Thymus (tissue), 11 donors: ENCODE measurements at regions not wholly inside any gene's neighbourhood (a gene's known extent, or its start where the extent isn't known, plus 50 kb on each side); places are given as distances from the start of the nearest gene placed in this dataset.

Experiments
- DNase-seq, 9 donors: peaks; one replicate each; pipeline ENCODE4 v3.0.0-alpha.2; 2013; ENCODE audit warnings: low spot score in 9 of 9, low read depth in 6 of 9, missing footprints in 1 of 9
- H3K27ac ChIP-seq, 2 donors: one replicate each; pipeline ENCODE4 v1.5.1; 2013; ENCODE audit warnings: control low read depth in 1 of 2, low read depth in 1 of 2, low read length in 1 of 2, mild to moderate bottlenecking in 1 of 2, moderate library complexity in 1 of 2
- H3K27me3 ChIP-seq, 2 donors: one replicate each; pipeline ENCODE4 v1.5.1; 2013; ENCODE audit warnings: low read length in 1 of 2; ENCODE audit not compliant: control insufficient read depth in 2 of 2, insufficient read depth in 1 of 2
- H3K36me3 ChIP-seq, 2 donors: one replicate each; pipeline ENCODE4 v1.5.1; 2013; ENCODE audit warnings: low read length in 1 of 2, mild to moderate bottlenecking in 1 of 2, moderate library complexity in 1 of 2; ENCODE audit not compliant: control insufficient read depth in 2 of 2, insufficient read depth in 2 of 2
- H3K4me1 ChIP-seq, 2 donors: one replicate each; pipeline ENCODE4 v1.5.1; 2013; ENCODE audit warnings: low read length in 2 of 2; ENCODE audit not compliant: control insufficient read depth in 2 of 2, insufficient read depth in 2 of 2
- H3K4me3 ChIP-seq, 2 donors: one replicate each; pipeline ENCODE4 v1.5.1; 2013; ENCODE audit warnings: low read length in 2 of 2, control low read depth in 1 of 2, mild to moderate bottlenecking in 1 of 2
- H3K9me3 ChIP-seq, 2 donors: one replicate each; pipeline ENCODE4 v1.5.1; 2013; ENCODE audit warnings: low read length in 1 of 2, mild to moderate bottlenecking in 1 of 2; ENCODE audit not compliant: control insufficient read depth in 2 of 2, insufficient read depth in 1 of 2
- WGBS: extraction: QIAGEN DNeasy Blood & Tissue Kit; methylation state at CpG from one replicate; pipeline ENCODE4 v1.1.7; 2013; 5-methylcytosine and 5-hydroxymethylcytosine counted together
- donor health status: healthy.

GRCh38 chr7:84317536-84317935 lies 122.9 kb upstream of the SEMA3A start:
- Histone ChIP-seq H3K9me3 (peaks cover 0 to 2% of the 10 kb centered on the region in 2 donors), H3K36me3 (no peaks in the 10 kb centered on the region), H3K27me3 (no peaks in the 10 kb centered on the region), H3K4me3 (no peak overlapping the region), H3K4me1 (no peaks in the 10 kb centered on the region), H3K27ac (no peak overlapping the region)
- DNase-seq = no peak

GRCh38 chr7:84314263-84314662 lies 119.7 kb upstream of the SEMA3A start:
- Histone ChIP-seq H3K27me3 (no peaks in the 10 kb centered on the region), H3K4me3 (no peak overlapping the region), H3K36me3 (no peaks in the 10 kb centered on the region), H3K27ac (no peak overlapping the region), H3K4me1 (no peaks in the 10 kb centered on the region), H3K9me3 (no peaks in the 10 kb centered on the region)
- DNase-seq = no peak
- 95% methylated on average over 2 of the region's 2 CpGs for WGBS

GRCh38 chr7:84304407-84304806 lies 109.8 kb upstream of the SEMA3A start:
- no peak overlapping the region for H3K27ac ChIP-seq
- 95% methylated on average over 2 of the region's 2 CpGs for WGBS
- no peaks in the 10 kb centered on the region for H3K4me1 ChIP-seq
- H3K27me3 ChIP-seq = no peaks in the 10 kb centered on the region
- H3K9me3 ChIP-seq = no peaks in the 10 kb centered on the region
- DNase-seq = no peak
- H3K4me3 ChIP-seq = no peak overlapping the region
- H3K36me3 ChIP-seq = no peaks in the 10 kb centered on the region

GRCh38 chr7:84302949-84303348 lies 108.4 kb upstream of the SEMA3A start:
- Histone ChIP-seq H3K9me3 (no peaks in the 10 kb centered on the region), H3K4me3 (no peak overlapping the region), H3K36me3 (no peaks in the 10 kb centered on the region), H3K4me1 (no peaks in the 10 kb centered on the region), H3K27me3 (no peaks in the 10 kb centered on the region), H3K27ac (no peak overlapping the region)
- 89% methylated on average over 3 of the region's 3 CpGs for WGBS
- no peak for DNase-seq

GRCh38 chr7:84297616-84298015 lies 103.0 kb upstream of the SEMA3A start:
- Histone ChIP-seq H3K9me3 (no peaks in the 10 kb centered on the region), H3K36me3 (no peaks in the 10 kb centered on the region), H3K4me3 (no peak overlapping the region), H3K4me1 (no peaks in the 10 kb centered on the region), H3K27me3 (no peaks in the 10 kb centered on the region), H3K27ac (no peak overlapping the region)
- no peak for DNase-seq

GRCh38 chr7:84294847-84295455 lies 100.4 kb upstream of the SEMA3A start:
- 98% methylated on average over 1 of the region's 1 CpG for WGBS
- Histone ChIP-seq H3K9me3 (no peaks in the 10 kb centered on the region), H3K4me1 (no peaks in the 10 kb centered on the region)

GRCh38 chr7:84294391-84294790 lies 99.8 kb upstream of the SEMA3A start:
- Histone ChIP-seq H3K4me3 (no peak overlapping the region), H3K27ac (no peak overlapping the region), H3K27me3 (no peaks in the 10 kb centered on the region), H3K4me1 (no peaks in the 10 kb centered on the region), H3K9me3 (no peaks in the 10 kb centered on the region), H3K36me3 (no peaks in the 10 kb centered on the region)
- DNase-seq = no peak
- WGBS = 98% methylated on average over 2 of the region's 2 CpGs

More at GRCh38 chr7:84294847-84295455, 100.4 kb upstream of the SEMA3A start:
- no peak for DNase-seq
- Histone ChIP-seq H3K4me3 (no peak overlapping the region), H3K36me3 (no peaks in the 10 kb centered on the region), H3K27me3 (no peaks in the 10 kb centered on the region), H3K27ac (no peak overlapping the region)

- no peaks in the 10 kb centered on the region for H3K4me1 ChIP-seq
- no peaks in the 10 kb centered on the region for H3K27me3 ChIP-seq
- no peak overlapping the region for H3K4me3 ChIP-seq
- H3K36me3 ChIP-seq = no peaks in the 10 kb centered on the region
- H3K9me3 ChIP-seq = no peaks in the 10 kb centered on the region
- H3K27ac ChIP-seq = no peak overlapping the region
- no peak for DNase-seq
- 90% methylated on average over 2 of the region's 2 CpGs for WGBS
Measured at GRCh38 chr7:84291756-84292155, 97.2 kb upstream of the SEMA3A start.

GRCh38 chr7:84283798-84284197 lies 89.2 kb upstream of the SEMA3A start:
- DNase-seq = no peak
- H3K4me3 ChIP-seq = no peak overlapping the region
- no peaks in the 10 kb centered on the region for H3K36me3 ChIP-seq
- no peak overlapping the region for H3K27ac ChIP-seq
- no peaks in the 10 kb centered on the region for H3K9me3 ChIP-seq
- no peaks in the 10 kb centered on the region for H3K27me3 ChIP-seq
- WGBS = 96% methylated on average over 2 of the region's 2 CpGs
- no peaks in the 10 kb centered on the region for H3K4me1 ChIP-seq

GRCh38 chr7:84281518-84281917 lies 86.9 kb upstream of the SEMA3A start:
- H3K27me3 ChIP-seq = no peaks in the 10 kb centered on the region
- no peaks in the 10 kb centered on the region for H3K36me3 ChIP-seq
- H3K4me3 ChIP-seq = no peak overlapping the region
- H3K27ac ChIP-seq = no peak overlapping the region
- no peaks in the 10 kb centered on the region for H3K4me1 ChIP-seq
- DNase-seq = no peak
- H3K9me3 ChIP-seq = no peaks in the 10 kb centered on the region
